CD4-positive, alpha-beta T cell treated with Interleukin-17A for 4 hours (primary cell): ENCODE measurements at regions not wholly inside any gene's neighbourhood (a gene's known extent, or its start where the extent isn't known, plus 50 kb on each side); places are given as distances from the start of the nearest gene placed in this dataset.

Experiments
- DNase-seq: peaks from one replicate; pipeline ENCODE4 v3.0.0-alpha.2; 2020; ENCODE audit warnings: mixed read lengths

DNA sequence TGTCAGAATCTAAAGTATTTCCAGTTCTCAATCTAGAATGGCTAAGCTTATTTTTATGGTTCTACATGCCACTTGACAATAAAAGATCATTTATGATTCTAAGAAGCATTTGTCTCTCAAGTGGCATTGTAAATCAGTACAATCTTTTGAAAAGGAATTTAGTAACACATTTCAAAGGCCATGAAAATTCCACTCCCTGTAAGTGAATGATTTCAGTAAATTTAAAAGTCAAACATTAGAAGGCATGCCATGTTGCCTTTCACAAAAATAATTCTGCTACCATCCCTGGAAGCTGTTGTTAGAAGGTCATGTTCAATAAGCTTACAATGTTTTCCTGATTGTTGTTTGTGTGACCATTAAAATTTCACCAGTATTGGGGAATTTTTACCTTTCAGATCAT, 142.9 kb downstream of the RPIA start:
- DNase-seq: no peak

DNA sequence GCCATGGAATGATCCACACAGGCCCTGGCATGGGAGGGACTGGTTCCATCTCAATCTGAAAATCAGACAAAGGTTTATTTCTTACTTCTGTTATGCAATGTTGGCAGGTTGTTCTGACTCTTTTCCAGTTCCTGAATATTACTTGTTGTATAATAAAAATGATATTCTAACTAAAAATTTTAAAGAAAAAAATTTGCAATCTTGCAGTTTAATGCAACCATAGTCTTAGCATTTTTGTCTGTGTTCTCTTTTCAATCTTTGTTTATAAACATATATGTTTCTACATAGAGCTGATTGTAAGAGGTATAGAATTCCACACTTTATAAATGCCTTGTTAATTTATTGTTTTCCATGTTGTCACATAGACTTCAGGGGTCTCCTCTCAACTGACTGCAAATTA, 143.4 kb downstream of the RPIA start:
- no peak for DNase-seq

DNA sequence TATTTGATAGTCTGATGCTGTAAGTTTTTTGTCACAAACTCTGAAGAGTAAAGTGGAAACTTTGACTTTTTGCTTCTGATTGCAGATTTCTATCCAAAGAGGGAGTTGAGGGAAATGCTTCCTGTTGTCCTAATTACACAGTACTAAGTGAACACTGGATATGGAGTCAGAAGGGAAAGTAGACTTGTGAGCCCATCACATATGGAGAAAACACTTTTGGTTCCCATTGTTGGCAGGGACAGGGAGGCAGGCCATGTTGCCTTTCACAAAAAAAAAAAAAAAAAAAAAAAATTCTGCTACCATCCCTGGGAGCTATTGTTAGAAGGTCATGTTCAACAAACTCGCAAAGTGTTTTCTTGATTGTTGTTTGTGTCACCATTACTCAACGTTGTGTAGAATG, 144.3 kb downstream of the RPIA start:
- no peak for DNase-seq

DNA sequence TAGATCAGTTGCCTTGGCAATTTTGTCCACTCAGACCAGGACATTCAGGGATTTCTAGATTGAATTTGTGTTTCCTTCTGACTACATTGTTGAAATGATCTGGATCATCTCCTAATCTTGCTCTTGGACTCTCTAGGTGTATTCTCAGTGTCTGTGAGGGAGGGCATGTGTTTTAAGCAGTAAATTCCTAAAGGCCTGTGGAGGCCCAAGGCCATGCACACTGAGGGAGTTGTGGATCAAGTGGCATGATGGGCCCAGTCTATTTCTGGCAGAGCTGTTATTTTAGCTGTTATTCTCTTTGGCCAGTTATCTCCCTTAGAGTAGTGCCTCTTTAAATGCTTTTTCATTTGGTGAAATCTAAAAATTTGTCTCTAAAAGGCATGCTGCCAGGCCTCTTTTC, 144.9 kb downstream of the RPIA start:
- no peak for DNase-seq

DNA sequence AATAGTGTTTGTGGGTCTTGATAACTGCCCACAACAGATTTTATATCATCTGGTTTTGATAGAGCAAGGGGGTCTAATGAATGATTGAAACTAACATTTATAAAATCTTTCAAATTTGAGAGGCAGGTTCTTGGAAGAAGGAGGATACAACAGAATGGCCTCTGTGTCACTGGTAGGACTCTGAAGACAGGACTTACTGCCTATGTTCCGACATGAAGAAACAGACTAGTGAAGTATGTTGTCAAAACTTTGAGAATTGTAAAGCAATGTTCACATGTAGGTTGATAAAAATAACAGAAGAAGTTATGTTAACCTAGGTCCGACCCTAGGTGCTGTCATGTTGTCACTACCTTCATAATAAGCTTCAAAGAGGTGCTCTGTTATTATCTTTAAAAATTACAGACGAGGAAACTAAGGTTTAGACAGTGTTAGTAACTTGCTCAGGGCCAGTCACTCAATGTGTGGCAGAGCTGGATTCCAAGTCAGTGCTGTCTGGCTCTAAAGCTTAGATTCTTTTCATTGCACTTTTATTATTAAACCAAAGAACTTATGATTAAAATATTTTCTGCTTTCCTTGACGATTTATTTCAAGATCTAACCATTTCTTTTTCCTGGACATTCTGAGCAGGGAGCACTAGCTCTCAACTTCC, 146.2 kb downstream of the RPIA start:
- DNase-seq: no peak

DNA sequence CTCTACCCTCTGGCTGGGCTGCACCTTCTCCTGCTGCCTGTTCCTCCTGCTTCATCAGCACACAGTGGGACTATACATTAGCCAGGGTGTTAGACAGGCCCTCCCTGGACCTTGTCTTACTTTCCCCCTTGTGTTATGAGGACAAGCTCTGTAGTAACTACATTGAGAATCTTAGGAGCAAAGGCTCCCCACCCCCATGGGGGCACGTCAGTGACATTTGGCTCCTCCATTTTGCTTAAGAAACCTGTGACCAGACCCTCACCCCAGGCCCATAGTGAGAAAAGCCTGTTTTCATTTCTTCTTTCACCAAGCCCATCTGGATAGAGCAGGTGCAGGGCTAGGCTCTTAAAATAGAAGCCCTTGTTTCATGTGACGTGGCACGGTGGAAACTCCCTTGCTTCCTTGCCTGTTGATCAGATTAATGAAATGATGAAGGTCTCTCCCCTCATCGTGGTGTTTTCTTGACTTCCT, 146.7 kb downstream of the RPIA start:
- no peak for DNase-seq

DNA sequence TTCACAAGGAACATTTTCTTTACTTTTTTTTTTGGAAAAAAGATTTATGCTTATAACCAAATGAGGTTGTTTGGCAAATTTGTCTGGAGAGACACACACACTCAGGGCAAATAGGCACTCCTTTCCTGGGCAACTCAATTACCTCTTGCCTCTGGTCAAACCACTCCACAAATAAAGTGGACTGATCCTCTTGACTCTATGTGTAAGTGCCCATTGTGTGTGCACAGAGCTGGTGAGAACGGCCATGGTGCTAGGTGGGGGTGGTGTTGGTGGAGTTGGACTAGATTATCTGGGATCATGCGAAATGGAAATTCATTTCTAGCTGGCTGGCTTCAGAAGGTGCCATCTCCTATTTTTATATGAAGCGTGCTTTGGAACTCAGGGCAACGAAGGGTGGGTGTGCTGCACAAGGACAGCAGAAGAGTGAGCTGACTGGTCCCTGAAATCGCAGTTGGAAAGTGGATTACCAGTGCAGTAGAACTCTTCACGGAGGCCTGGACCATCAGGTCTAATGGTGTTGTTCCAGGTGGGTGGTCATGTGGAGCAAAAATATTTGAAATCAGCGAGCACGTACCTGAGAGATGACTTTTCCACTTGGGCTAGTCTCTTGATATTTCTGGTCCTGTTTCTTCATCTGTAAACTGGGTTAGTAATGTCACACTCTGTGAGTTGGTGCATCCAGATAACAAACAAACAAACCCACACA, 149.9 kb downstream of the RPIA start:
- DNase-seq: no peak

DNA sequence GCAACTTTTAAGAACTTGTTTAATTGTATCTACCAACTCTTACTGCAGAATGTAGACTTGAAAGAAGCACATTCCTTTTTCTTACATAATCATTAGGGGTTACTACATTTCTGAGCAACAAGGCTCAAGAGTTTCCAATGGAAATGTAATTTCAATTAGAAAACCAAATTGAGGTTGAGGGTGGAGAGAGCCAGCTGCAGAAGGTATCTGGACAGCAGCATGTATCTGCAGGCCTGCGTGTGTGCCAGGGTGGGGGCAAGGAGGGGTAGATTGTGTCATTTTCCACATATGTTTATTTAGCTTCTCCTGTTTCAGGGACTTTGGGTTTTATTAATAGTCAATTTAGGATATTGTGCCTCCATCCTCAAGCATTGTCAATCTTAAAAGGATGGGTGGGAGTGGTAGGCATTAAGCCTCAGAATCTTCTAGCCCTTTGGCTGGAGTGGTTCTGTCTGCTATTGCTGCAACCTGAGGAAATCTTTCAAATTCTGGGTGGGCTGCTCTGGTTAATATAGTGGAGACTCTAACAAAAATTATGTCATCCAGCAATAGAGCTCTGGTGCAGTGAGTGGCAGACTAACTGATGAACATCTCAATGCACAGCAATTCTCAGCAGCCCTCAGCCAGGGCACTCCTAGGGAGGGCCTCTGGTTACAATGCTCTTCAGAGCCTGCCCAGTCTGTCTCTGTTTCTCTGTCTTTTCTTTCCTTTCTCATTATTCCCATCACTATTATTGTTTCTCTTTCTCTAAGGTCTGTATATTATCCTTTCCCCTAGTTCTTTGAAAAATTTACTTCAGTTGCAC, 151.4 kb downstream of the RPIA start:
- DNase-seq: no peak

DNA sequence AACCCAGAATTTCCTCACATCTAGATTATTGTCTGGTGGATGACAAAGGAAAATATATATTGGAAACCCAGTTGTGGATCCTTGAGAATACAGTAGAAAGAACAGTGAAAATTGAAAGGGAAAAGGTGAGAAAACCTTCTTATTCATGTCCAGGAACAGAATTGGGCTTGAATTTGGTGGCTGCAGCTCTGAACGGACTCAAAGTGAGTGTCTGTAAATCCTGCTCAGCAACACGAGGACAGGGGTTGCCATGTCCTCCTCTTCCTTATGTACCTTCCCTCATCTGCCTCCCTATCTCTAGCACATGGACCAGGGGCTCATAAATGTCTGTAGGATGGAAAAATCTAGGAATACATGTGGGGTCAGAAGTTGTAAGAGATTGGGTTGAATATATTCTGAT, 152.2 kb downstream of the RPIA start:
- no peak for DNase-seq

DNA sequence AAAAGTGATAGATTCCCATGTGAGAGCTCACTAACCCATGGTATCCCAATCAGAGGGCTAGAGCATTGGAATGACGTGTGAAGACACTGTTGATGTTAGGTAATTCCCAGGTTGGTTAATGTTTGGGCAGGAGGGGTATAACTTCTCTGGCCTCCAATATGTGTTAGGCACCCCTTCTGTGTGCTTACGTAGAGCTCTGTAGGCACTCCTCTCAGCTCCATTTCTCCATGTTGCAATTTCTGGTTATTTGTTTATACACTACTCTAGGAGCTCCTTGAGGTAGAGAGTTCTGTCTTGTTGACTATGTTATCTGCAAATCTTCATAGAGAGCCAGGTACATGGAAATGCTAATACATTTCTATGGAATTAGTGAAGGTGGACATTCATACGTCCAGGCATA, 153.5 kb downstream of the RPIA start:
- DNase-seq: no peak

DNA sequence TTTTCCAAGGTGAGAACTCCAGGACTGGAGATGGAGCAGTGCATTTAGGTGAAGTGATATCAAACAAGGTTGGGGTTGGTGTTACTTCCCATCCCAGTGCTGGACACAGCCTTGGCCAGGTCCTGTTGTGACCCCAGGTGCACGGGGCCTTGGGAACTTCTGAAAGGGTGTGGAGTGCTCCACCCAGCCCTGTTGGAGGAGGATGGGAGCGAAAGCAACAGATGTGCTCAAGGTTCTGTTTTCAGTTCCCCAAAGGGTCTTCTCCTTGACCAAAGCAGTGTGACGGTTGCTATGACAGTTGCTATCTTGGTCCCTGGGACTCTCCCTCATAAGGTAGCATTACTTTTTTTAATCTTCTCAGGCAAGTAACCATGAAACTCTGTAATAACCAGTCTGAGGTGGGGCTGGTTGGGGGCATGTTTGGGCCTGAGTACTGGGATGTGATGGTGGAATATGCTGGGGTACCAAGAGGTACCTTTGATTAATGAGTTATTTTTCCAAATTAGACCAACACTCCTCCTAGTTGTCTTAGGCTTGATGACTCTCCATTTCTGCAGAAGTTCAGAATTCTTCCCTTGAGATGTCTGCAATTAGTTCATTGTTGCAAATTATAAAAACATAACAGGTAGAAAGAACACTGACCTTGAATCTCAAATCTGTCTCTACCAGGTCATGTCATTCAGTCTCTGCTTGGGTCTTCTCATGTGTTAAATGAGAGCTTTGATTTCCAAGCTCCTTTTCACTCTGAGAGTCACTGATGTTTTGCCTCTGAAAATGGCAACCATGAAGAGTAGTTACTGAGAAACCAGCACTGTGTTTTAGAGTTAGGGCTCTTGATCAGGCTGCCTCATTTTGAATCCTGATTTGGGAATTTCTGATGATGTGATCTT, 154.5 kb downstream of the RPIA start:
- DNase-seq: no peak

DNA sequence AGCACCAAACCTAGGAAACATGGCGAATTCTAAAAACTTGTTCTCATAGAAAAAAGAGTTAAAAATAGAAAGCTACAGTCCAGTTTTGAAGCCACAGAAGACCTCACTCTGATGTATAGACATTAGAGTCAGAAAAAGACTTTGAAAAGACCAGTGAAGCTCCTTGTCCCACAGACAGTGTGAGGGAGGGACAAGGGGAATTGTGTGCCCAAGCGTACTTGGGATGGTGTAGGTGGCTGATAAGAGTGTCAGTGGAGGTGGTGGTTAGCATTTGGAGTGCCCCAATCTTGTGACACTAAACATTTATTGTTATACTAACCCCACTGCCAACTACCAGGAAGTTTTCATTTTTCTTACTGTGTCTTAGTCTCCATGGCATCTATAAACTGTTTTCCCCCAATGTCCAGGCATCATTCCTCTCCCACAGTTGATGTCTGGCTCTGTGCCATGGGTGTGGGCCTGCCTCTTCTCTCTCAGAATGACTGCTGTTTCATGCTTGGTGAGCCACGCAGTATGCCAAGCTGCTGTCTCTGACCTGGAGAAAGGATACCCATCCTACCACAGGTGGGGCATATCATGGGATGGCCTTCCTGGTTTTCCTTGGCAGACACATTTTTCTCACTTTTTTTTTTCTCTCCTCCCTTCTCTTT, 161.4 kb downstream of the RPIA start:
- DNase-seq: no peak

DNA sequence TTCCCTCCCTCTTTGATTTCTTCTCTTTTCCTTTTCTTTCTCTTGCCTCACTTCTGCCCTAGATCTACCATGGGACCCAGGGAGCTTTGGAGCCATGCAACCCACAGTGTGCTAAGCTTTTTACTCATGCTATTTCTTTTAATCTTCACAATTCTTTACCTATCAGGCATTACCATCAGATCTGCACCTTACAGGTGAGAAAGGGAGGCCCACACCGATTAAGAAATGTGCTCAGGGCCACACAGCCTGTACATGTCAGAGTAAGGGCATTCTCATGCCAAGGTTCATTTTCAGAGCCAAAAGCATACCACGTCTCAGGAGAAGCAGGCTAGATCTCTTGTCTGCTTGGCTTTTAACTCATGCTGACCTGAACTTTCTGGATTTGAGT, 161.9 kb downstream of the RPIA start:
- no peak for DNase-seq

DNA sequence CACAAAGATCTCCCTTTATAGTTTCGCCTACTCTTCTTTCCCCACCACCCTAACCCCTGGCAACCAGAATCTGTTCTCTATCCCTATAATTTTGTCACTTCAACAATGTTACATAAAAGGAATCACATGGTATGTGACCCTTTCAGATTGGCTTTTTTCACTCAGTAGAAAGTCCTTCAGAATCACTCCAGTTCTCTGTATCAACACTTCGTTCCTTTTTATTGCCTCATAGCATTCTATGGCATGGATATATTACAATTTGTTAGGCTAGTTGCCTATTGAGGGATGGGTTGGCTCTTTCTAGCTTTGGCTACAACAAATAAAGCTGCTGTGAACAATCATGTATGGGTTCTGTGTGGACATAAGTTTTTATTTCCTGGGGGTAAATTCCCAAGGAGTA, 163.1 kb downstream of the RPIA start:
- no peak for DNase-seq

DNA sequence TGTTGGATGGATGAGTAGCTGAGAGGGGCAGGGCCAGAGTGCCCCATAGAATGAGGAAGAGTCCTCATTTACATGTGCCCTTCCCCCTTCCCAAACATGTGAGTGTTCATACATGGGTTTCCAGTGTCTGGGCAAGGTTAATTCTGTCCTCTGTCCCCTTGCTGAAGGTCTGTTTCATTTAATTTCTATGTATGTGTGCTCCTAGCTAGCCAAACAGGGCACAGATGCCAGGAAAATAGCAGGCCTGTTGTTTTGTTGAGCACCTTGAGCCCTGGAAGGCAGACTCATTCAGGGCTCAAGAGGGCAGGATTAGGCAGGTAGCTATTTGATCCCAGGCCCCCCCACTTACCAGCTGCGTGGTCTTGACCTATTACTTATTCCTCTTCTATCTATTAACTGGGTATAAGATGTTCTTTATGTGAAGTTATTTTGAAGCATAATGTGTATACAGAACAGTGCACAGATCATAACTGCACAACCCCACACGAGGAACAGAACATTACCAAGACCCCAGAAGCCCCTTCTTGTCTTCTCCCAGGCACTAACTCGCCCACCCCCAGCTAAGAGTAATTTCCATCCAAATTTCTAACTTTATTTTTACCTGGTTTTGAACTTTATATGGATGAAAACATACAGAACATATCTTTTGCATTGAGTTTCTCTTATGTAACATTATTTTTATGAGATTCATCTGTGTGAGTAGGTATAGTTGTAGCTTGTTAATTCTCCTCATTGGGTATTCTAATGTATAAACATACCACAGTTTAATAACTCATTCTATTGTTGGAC, 164.3 kb downstream of the RPIA start:
- DNase-seq: no peak

DNA sequence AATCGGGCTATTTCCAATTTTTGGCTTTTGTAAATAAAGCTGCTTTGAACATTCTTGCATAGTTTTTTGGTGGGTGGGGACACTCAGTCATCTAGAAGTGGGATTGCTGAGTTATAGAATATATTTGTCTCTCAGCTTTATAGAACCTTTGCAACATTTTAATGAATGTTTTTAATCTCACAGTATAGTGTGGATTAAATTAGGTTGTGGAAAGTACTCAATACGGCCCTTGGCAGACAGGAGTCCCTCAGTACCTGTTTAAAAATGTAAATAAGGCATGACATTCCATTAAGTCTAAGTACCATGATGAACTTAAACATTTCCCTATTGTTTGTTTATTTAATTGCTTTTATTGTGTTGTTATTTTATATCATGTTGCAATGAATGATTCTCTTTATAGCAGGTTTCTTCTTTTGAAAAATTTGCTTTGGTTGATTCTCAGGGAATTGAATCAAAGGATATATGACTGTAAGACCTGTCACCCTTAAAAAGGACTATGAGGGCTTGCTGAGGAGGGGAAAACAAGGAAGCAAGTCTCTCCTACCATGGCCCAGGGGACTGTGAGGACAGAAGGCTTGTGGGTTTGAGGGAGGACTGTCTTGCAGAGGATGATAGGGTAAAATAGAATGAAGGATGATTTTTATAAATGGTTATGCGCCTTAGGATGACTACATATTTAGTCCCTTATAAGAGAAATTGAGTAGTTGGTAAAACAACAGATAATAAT, 165.1 kb downstream of the RPIA start:
- DNase-seq: no peak

DNA sequence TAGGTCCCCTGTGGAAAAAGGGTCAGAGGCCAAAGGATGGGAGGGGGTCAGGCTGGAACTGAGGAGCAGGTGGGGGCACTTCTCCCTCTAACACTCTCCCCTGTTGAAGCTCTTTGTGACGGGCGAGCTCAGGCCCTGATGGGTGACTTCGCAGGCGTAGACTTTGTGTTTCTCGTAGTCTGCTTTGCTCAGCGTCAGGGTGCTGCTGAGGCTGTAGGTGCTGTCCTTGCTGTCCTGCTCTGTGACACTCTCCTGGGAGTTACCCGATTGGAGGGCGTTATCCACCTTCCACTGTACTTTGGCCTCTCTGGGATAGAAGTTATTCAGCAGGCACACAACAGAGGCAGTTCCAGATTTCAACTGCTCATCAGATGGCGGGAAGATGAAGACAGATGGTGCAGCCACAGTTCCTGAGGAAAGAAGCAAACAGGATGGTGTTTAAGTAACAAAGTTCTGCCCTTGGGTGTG, 165.8 kb downstream of the RPIA start:
- DNase-seq: no peak

DNA sequence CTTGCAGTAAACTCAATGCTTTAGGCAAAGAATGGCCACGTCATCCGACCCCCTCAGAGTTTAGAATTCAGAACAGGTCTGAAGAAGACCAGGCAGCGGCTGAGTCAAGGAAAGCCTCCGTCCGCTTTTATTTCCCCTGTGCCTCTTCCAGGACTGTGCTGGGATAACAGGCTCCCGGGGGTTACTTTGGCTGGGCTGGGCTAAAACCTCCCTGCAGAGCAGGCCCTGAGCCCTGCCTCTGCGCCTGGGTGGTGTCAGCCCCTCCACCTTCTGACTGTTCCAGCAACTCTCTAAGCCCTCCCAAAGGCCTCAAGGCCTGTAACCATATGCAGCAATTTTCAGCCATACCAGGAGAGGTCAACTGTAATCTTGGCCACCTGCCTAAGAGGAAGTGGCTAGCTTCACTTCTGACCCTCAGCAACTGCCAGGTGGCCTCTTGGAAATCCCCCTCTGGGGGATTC, 166.5 kb downstream of the RPIA start:
- DNase-seq: no peak

DNA sequence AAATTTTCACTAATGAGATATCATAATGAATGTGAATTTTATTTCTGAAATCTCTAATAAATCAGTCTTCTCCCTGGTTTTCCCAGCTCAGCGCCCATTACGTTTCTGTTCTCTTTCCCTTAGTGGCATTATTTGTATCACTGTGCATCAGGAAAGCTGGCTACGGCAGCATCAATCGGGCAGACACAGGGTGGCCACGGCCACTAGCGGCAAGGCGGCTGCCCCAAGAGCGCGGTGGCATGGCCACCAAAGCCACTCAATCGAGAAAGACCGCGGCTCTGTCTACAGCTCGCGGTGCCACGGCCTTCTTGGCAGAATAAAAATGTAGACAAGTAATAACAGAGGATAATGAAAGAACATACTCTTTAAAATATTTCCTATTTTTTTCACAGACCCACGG, 168.0 kb downstream of the RPIA start:
- no peak for DNase-seq

DNA sequence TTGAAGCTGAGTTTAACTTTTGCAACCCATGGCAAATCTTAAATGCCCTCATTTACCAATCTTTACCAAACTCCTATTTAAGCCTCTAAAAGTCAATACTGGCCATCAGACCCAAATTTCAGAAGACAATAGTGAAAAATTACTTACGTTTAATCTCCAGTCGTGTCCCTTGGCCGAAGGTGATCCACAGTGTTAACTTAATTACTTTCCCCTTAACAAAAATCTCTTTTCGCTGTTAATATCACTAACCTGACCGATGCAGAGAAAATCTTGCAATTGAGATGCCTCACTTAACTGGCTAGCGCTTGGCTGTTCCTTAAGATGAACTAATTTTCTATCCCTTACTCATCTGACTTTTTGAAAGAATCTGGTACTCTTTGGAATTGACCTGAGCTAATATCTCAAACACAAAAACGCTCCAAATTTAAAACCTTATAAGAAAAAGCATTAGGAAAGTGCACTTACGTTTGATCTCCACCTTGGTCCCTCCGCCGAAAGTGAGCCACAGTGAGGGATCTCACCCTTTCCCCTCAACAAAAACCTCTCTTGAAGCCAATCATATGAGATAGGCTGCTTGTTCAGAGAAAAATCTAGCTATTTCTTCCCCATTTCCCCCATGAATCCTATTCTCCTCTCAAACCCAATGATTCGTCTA, 169.1 kb downstream of the RPIA start:
- DNase-seq: no peak
